T-cell (primary cell): ENCODE measurements at regions not wholly inside any gene's neighbourhood (a gene's known extent, or its start where the extent isn't known, plus 50 kb on each side); places are given as distances from the start of the nearest gene placed in this dataset.

Source experiments
- ATAC-seq, 4 experiments: fragments of 200-7000 bp in 3 of 4; fragments of 150-1000 bp in 1 of 4; cut with Tn5 transposase; replicated peaks in 1 of 4; 1 replicate in 3 of 4; 2 replicates in 1 of 4; pipeline ENCODE4 v1.10.0; 2021; ENCODE audit warnings: moderate library complexity in 3 of 4, mild to moderate bottlenecking in 2 of 4, moderate number of reproducible peaks in 1 of 4
- CTCF ChIA-PET, 2 donors: fragments of 300-600 bp; sonication (Branson Sonifier 250); formaldehyde crosslinking; loops; one replicate each; lab custom pipeline; 2022; ENCODE audit warnings: antibody characterized with exemption in 2 of 2; lab: Charles Lee
- POLR2A ChIA-PET, 2 donors: fragments of 300-600 bp; sonication (Branson Sonifier 250); formaldehyde crosslinking; loops; one replicate each; lab custom pipeline; 2022; ENCODE audit warnings: antibody characterized with exemption in 2 of 2; lab: Charles Lee
- DNase-seq, 35 experiments: peaks; one replicate each; pipeline versions ENCODE4 v3.0.0 to v3.0.0-alpha.2; 2013 to 2023
- H3K27ac ChIP-seq: one replicate; pipeline ENCODE4 v1.5.1; 2013; ENCODE audit warnings: low read length
- H3K27me3 ChIP-seq, 2 experiments: replicated peaks in 1 of 2; 1 replicate in 1 of 2; 2 replicates in 1 of 2; pipeline versions ENCODE4 v1.6.1 to v1.7.0; 2013; ENCODE audit warnings: low read length in 1 of 2, mixed read lengths in 1 of 2; ENCODE audit not compliant: control insufficient read depth in 2 of 2, insufficient read depth in 2 of 2; ENCODE audit errors: extremely low read depth in 1 of 2
- H3K36me3 ChIP-seq, 2 donors: 1 replicate in 1 of 2; 2 replicates in 1 of 2; pipeline versions ENCODE4 v1.6.1 to v1.7.0; 2013; ENCODE audit warnings: low read length in 1 of 2; ENCODE audit not compliant: control insufficient read depth in 2 of 2, insufficient read depth in 1 of 2; ENCODE audit errors: extremely low read depth in 1 of 2
- H3K4me1 ChIP-seq, 2 experiments: 1 replicate in 1 of 2; 2 replicates in 1 of 2; pipeline versions ENCODE4 v1.6.1 to v1.7.0; 2013; ENCODE audit warnings: low read length in 2 of 2, mixed read lengths in 1 of 2; ENCODE audit not compliant: insufficient read depth in 2 of 2, control insufficient read depth in 1 of 2; ENCODE audit errors: extremely low read depth in 1 of 2
- H3K4me3 ChIP-seq, 2 donors: 1 replicate in 1 of 2; 2 replicates in 1 of 2; pipeline versions ENCODE4 v1.5.1 to v1.7.0; 2013; ENCODE audit warnings: mild to moderate bottlenecking in 2 of 2, low read length in 1 of 2, moderate library complexity in 1 of 2; ENCODE audit not compliant: control insufficient read depth in 1 of 2; ENCODE audit errors: extremely low read depth in 1 of 2
- H3K9me3 ChIP-seq: 2 replicates; pipeline ENCODE4 v1.7.0; 2013
- H3K27ac Mint-ChIP-seq, 2 donors: one replicate each; pipeline ENCODE4 v1.8.0; 2020 to 2021; ENCODE audit warnings: mild to moderate bottlenecking in 2 of 2, mixed read lengths in 2 of 2
- H3K27me3 Mint-ChIP-seq, 2 donors: one replicate each; pipeline ENCODE4 v1.8.0; 2021 to 2022; ENCODE audit warnings: mixed read lengths in 2 of 2
- H3K36me3 Mint-ChIP-seq: one replicate; pipeline ENCODE4 v1.8.0; 2021; ENCODE audit warnings: mixed read lengths
- H3K4me1 Mint-ChIP-seq, 3 donors: one replicate each; pipeline ENCODE4 v1.8.0; 2020 to 2022; ENCODE audit warnings: mixed read lengths in 3 of 3, mild to moderate bottlenecking in 1 of 3
- H3K4me3 Mint-ChIP-seq, 3 donors: one replicate each; pipeline ENCODE4 v1.8.0; 2020 to 2022; ENCODE audit warnings: mild to moderate bottlenecking in 3 of 3, mixed read lengths in 3 of 3, moderate library complexity in 3 of 3
- H3K9me3 Mint-ChIP-seq, 3 donors: one replicate each; pipeline ENCODE4 v1.8.0; 2020 to 2022; ENCODE audit warnings: mixed read lengths in 3 of 3
- WGBS: methylation state at CpG from one replicate; pipeline ENCODE4 v1.1.5; 2013; ENCODE audit warnings: missing lambda C conversion rate; ENCODE audit not compliant: insufficient coverage; 5-methylcytosine and 5-hydroxymethylcytosine counted together

DNA sequence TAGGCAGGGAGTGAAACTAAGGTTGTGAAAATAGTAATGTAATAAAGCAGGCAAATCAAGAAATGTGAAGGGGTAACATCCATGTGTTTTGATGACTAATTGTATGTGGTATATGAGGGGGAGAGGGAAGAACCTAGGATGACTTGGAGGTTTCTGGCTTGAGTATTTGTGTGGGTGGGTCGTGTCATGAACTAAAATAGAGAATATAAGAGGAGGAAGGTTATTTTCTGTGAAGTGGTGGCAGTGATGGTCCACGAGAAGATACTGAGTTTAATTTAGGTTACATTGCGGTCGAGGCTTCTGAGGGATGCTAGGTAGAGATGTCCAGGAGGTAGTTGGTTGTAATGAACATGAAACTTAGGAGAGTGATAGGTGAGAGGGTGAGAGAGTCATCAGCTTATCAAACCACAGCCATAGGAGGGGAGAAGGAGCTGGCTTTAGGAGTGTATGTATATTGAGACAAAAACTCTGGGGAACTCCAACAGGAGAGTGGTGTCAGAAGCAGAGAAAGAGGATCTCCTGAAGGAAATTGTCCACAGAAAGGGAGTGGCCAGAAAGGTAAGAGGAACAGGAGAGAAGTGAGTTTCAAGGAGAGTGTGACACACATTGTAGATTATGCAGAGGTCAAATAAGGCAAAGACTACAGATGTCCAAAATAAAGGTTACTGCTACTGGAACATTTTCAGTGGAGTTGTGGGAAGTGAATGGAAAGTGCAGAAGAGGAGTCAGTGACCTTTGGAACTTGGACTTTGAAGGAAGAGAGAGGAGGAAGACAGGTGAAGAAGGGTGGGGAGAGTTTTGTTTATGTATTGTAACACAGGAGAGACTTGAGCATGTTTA lies 89.0 kb upstream of the MACF1 start:
- DNase-seq (no peak), ATAC-seq (no peak)
- Histone ChIP-seq H3K27me3 (no peaks in the 10 kb centered on the region), H3K4me1 (no peaks in the 10 kb centered on the region), H3K36me3 (no peaks in the 10 kb centered on the region), H3K27ac (no peak overlapping the region), H3K4me3 (no peak overlapping the region), H3K9me3 (no peaks in the 10 kb centered on the region)
- no peaks in the 10 kb centered on the region for H3K9me3 Mint-ChIP-seq
- 38% methylated on average over 4 of the region's 4 CpGs for WGBS
- POLR2A ChIA-PET: no interaction called here
- H3K36me3 Mint-ChIP-seq: peaks cover 6% of the 10 kb centered on the region
- CTCF ChIA-PET: no interaction called here
- no peak overlapping the region for H3K27ac Mint-ChIP-seq
- H3K4me3 Mint-ChIP-seq: no peak overlapping the region
- no peaks in the 10 kb centered on the region for H3K4me1 Mint-ChIP-seq
- peaks cover 7% of the 10 kb centered on the region in 2 donors for H3K27me3 Mint-ChIP-seq

DNA sequence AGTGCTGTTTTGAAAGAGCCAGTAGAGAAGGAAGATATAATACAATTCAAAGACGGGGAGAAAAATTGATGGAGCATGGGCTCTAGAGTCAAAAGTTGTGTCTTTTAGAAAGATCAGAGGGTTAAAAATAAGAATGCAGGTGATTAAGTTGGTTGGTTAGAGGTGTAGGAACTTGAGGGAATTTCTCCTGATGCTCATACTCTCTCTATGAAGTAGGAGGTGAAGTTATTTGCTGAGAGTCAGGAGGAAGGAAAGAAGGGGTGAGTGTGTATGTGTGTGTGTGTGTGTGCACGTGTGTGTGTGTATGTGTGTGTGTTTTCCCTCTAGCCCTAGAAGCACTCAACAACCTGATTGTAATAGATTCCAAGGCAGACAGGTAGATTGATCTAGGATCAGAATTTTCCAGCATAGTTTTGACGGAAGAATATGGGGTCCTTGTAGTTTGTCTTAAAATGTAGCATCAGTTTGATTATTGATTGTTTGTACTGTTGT lies 88.3 kb upstream of the MACF1 start:
- H3K4me1 Mint-ChIP-seq: no peaks in the 10 kb centered on the region

DNA sequence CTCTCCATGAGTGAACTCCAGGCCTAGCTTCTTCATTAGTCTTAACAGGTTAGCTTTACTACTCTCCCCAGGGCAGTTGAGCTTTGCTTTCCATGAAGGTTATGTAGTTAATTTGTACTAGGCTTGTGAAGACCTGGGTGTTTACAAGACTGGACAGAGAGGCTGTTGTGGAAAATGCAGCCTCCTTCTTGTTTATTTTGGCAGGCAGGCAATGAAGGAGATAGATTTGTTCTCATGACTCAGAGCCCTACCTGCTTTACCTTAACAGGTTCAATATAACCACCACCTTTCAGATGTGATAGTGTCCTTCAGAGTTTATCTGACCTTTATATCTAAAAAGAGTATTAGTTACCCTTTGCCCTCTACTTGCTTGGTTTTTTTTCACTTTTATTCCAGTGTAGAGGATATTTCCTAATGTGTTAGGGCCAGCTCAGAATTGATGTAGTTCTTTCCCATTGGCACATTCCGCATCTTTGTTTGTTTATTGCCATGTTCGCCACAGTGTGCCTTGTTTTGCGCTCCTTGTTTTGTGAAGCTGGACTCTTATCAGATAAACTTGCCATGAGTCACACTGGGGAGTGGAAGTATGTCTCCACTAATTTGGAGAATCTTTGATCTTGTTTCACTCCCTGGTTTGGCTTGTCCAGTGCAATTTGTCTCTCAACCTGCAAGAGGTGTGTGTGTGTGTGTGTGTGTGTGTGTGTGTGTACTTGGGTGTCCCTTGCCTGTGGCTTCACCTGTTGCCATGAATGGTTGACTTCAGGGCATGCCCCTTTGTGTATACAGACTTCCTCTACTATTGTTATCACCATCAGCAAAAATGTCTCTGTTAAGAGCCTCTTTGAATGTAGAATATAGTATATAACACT lies 87.4 kb upstream of the MACF1 start:
- peaks cover 7% of the 10 kb centered on the region in 2 donors for H3K27me3 Mint-ChIP-seq

More for the DNA sequence above, 88.3 kb upstream of the MACF1 start:
- no peak overlapping the region for H3K27ac ChIP-seq
- Mint-ChIP-seq H3K27me3 (peaks cover 7% of the 10 kb centered on the region in 2 donors), H3K4me3 (no peak overlapping the region), H3K9me3 (no peaks in the 10 kb centered on the region), H3K36me3 (peaks cover 6% of the 10 kb centered on the region), H3K27ac (no peak overlapping the region)
- no peaks in the 10 kb centered on the region for H3K9me3 ChIP-seq
- H3K4me3 ChIP-seq: no peak overlapping the region
- ATAC-seq (no peak), DNase-seq (no peak)
- no peaks in the 10 kb centered on the region for H3K27me3 ChIP-seq
- POLR2A ChIA-PET: interaction anchor here in 1 of 2 donors (0.6 kb wide), 1 partner anchor 13 kb away, joined by 5 read pairs; no protein-coding TSS in a partner anchor
- H3K4me1 ChIP-seq: no peaks in the 10 kb centered on the region
- no peaks in the 10 kb centered on the region for H3K36me3 ChIP-seq
- CTCF ChIA-PET: no interaction called here
- 88% methylated on average over 1 of the region's 3 CpGs for WGBS

DNA sequence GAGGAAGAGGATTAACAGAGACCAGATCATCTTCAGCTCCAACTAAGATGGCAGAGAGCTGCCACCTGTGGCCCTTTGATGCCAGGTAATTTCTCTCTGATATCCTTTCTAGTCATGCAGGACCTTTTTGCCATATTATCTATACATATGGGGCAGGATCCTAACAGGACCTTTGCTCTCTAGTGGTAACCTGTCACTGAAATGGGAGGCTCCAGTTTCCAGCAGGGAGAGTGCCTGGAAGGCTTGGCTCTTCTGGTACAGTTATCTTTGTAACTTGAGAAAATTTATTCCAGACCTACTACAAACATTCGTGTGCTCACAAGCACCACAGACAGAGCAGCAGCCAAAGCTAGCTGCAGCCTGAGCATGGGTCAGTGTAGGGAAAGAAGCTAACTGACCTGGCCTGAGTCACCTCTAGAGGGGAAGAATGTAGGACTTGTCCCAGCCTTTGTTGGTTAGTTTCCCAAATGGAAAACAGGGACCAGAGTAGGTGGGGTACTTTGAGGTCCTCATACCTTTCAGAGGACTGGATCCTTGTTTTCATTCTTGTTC lies 86.5 kb upstream of the MACF1 start:
- H3K4me3 Mint-ChIP-seq: no peak overlapping the region
- H3K27ac Mint-ChIP-seq: no peak overlapping the region
- ChIA-PET CTCF (no interaction called here), POLR2A (interaction anchor here in 1 of 2 donors (0.6 kb wide), 1 partner anchor 11 kb away, joined by 3 read pairs; no protein-coding TSS in a partner anchor)
- no peaks in the 10 kb centered on the region for H3K4me1 Mint-ChIP-seq
- Histone ChIP-seq H3K36me3 (no peaks in the 10 kb centered on the region), H3K27me3 (no peaks in the 10 kb centered on the region), H3K9me3 (no peaks in the 10 kb centered on the region), H3K4me1 (no peaks in the 10 kb centered on the region), H3K4me3 (no peak overlapping the region), H3K27ac (no peak overlapping the region)
- H3K36me3 Mint-ChIP-seq: peaks cover 4% of the 10 kb centered on the region
- DNase-seq (no peak), ATAC-seq (no peak)
- peaks cover 4 to 5% of the 10 kb centered on the region in 2 donors for H3K27me3 Mint-ChIP-seq
- no CpG with 5 or more reads among the region's 1 CpG for WGBS
- H3K9me3 Mint-ChIP-seq: no peaks in the 10 kb centered on the region

More for the DNA sequence above, 87.4 kb upstream of the MACF1 start:
- Mint-ChIP-seq H3K4me1 (no peaks in the 10 kb centered on the region), H3K4me3 (no peak overlapping the region), H3K36me3 (peaks cover 6% of the 10 kb centered on the region), H3K27ac (no peak overlapping the region), H3K9me3 (no peaks in the 10 kb centered on the region)
- 100% methylated on average over 1 of the region's 3 CpGs for WGBS
- ATAC-seq (no peak), DNase-seq (no peak)
- Histone ChIP-seq H3K27me3 (no peaks in the 10 kb centered on the region), H3K36me3 (no peaks in the 10 kb centered on the region), H3K4me1 (no peaks in the 10 kb centered on the region), H3K27ac (no peak overlapping the region), H3K4me3 (no peak overlapping the region), H3K9me3 (no peaks in the 10 kb centered on the region)
- ChIA-PET CTCF (no interaction called here), POLR2A (interaction anchor here in 1 of 2 donors (0.6 to 0.7 kb wide), 3 partner anchors 12 to 184 kb away, joined by 4 to 5 read pairs (median 4); no protein-coding TSS in a partner anchor)

DNA sequence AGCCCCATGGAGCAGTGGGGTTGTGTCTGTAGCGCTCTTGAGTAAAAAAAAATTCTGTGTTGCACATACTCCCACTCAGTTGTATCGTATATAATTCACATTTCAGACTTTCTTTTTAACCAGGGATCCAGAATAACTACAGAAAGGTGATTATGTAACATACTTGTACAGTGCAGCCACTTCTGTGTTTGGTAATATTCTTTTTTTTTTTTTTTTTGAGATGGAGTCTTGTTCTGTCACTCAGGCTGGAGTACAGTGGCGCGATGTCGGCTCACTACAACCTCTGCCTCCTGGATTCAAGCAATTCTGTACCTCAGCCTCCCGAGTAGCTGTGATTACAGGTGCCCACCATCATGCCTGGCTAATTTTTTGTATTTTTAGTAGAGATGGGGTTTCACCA lies 82.4 kb upstream of the MACF1 start:
- H3K27me3 Mint-ChIP-seq: no peaks in the 10 kb centered on the region
- ChIA-PET POLR2A (interaction anchor here in 1 of 2 donors (0.7 kb wide), 1 partner anchor 255 kb away, joined by 9 read pairs; no protein-coding TSS in a partner anchor), CTCF (interaction anchor here in 1 of 2 donors (0.7 kb wide), 1 partner anchor 79 kb away, joined by 5 read pairs; no protein-coding TSS in a partner anchor)
- Histone ChIP-seq H3K27ac (no peak overlapping the region), H3K4me3 (no peak overlapping the region), H3K9me3 (no peaks in the 10 kb centered on the region), H3K4me1 (no peaks in the 10 kb centered on the region), H3K36me3 (no peaks in the 10 kb centered on the region), H3K27me3 (no peaks in the 10 kb centered on the region)
- H3K4me1 Mint-ChIP-seq: no peaks in the 10 kb centered on the region
- ATAC-seq: no peak
- no peaks in the 10 kb centered on the region for H3K36me3 Mint-ChIP-seq
- no peak overlapping the region for H3K4me3 Mint-ChIP-seq
- no peak for DNase-seq
- no CpG with 5 or more reads among the region's 6 CpGs for WGBS
- H3K27ac Mint-ChIP-seq: no peak overlapping the region
- H3K9me3 Mint-ChIP-seq: no peaks in the 10 kb centered on the region

DNA sequence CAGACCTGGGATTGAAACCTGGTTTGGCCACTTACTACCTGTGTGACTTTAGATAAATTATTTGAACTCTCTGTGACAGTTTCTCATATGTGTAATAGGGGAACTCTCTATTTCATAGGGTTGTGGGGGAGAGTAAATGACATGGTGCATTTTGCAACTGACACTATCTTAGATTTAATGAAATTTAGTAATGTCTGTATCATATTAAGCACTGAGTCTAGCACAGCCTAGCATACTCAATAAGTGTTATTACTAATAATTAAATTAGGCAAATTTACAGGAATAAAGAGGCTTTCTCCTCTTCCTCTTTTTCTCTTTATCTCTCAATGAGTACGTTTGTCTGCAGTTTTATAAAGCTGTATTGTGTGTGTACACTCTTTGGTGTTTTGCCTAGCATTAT lies 80.2 kb upstream of the MACF1 start:
- H3K27me3 ChIP-seq: no peaks in the 10 kb centered on the region
- Mint-ChIP-seq H3K36me3 (no peaks in the 10 kb centered on the region), H3K4me3 (no peak overlapping the region), H3K27me3 (no peaks in the 10 kb centered on the region), H3K27ac (no peak overlapping the region), H3K9me3 (no peaks in the 10 kb centered on the region), H3K4me1 (no peaks in the 10 kb centered on the region)
- no peak for DNase-seq
- H3K27ac ChIP-seq: no peak overlapping the region
- no peak overlapping the region for H3K4me3 ChIP-seq
- no peaks in the 10 kb centered on the region for H3K36me3 ChIP-seq
- POLR2A ChIA-PET: no interaction called here
- no peak for ATAC-seq
- CTCF ChIA-PET: interaction anchor here in 1 of 2 donors (0.7 kb wide), 1 partner anchor 15 kb away, joined by 4 read pairs; no protein-coding TSS in a partner anchor
- H3K4me1 ChIP-seq: no peaks in the 10 kb centered on the region
- no peaks in the 10 kb centered on the region for H3K9me3 ChIP-seq
- no CpG with 5 or more reads among the region's 1 CpG for WGBS
